ENCODE measurements at regions not wholly inside any gene's neighbourhood (a gene's known extent, or its start where the extent isn't known, plus 50 kb on each side); places are given as distances from the start of the nearest gene placed in this dataset.

DNA sequence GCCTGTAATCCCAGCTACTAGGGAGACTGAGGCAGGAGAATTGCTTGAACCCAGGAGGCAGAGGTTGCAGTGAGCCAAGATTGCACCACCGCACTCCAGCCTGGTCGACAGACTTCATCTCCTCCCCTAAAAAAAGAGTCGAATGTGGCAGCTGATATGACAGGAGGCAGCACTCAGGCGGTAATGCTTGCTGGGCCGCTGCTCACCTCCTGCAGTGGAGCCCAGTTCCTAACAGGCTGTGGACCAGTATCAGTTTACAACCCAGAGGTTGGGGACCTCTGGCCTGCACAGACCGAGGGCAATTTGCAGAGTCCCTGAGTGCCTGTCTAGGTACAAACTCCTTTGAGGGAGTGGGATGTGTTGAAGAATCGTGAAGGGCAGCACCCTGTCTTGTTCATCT is 136.2 kb downstream of the SMAD6 start:
- no peak for TF ChIP-seq CTCF (IDR thresholded peaks at IDR 0.05; ENCODE audit: low read depth, low read length)
- no peaks in the 10 kb centered on the region for H3K9me3 ChIP-seq
- DNase-seq = no peak
- no peaks in the 10 kb centered on the region; the same call in 1 of the 2 replicates for H3K4me1 ChIP-seq
- no peaks in the 10 kb centered on the region for H3K36me3 ChIP-seq
- H3K27me3 ChIP-seq = no peaks in the 10 kb centered on the region
- H3K4me3 ChIP-seq (ENCODE audit: low read depth, low read length) = no peak overlapping the region

- Histone ChIP-seq H3K4me1 (no peaks in the 10 kb centered on the region), H3K9me3 (no peaks in the 10 kb centered on the region), H3K36me3 (no peaks in the 10 kb centered on the region), H3K27me3 (no peaks in the 10 kb centered on the region), H3K4me3 (ENCODE audit: low read depth, low read length) (no peak overlapping the region)
- no peak for DNase-seq
- peak; percentile 76 for TF ChIP-seq CTCF (IDR thresholded peaks at IDR 0.05; ENCODE audit: low read depth, low read length)
These were observed 136.7 kb downstream of the SMAD6 start for GRCh38 chr15:66838671-66839239.

DNA sequence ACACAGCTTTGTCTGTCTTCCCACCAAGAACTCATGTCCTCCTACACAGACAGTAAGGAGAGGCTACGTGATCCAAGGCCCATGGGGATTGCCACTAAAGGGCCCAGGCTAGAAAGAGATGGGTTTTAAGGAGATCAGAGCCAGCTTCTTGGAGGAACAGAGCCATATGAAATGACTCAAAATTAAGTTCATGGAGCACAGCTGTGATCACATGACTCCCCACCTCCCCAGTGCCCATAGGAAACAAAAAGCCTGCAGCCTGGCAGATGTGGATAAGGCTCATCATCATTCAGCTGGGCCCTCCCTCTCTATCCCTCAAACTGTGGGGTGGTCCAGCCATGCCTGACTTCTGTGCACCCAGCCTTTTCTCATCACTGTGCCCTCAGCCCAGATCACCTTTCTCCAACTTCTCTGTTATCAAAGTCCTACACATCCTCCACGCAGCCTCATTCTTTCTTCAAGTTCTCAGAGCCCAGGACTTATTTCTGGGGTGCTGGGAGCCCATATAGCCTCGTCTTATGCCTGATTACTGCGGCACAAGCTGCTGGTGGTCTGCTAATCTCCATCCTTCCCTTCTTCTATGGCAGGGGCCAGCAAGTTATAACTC is 137.6 kb downstream of the SMAD6 start:
- no peaks in the 10 kb centered on the region for H3K27me3 ChIP-seq
- H3K4me1 ChIP-seq = no peaks in the 10 kb centered on the region
- no peak for TF ChIP-seq CTCF (IDR thresholded peaks at IDR 0.05; ENCODE audit: low read depth, low read length)

GRCh38 chr15:66840615-66841390 is 138.8 kb downstream of the SMAD6 start:
- H3K4me1 ChIP-seq = no peaks in the 10 kb centered on the region
- no peak for TF ChIP-seq CTCF (IDR thresholded peaks at IDR 0.05; ENCODE audit: low read depth, low read length)
- DNase-seq = no peak
- H3K27me3 ChIP-seq = no peaks in the 10 kb centered on the region
- no peaks in the 10 kb centered on the region for H3K36me3 ChIP-seq
- H3K9me3 ChIP-seq = no peaks in the 10 kb centered on the region
- H3K4me3 ChIP-seq (ENCODE audit: low read depth, low read length) = no peak overlapping the region

More for the DNA sequence above, 137.6 kb downstream of the SMAD6 start:
- Histone ChIP-seq H3K9me3 (no peaks in the 10 kb centered on the region), H3K4me3 (ENCODE audit: low read depth, low read length) (no peak overlapping the region), H3K36me3 (no peaks in the 10 kb centered on the region)
- no peak for DNase-seq

DNA sequence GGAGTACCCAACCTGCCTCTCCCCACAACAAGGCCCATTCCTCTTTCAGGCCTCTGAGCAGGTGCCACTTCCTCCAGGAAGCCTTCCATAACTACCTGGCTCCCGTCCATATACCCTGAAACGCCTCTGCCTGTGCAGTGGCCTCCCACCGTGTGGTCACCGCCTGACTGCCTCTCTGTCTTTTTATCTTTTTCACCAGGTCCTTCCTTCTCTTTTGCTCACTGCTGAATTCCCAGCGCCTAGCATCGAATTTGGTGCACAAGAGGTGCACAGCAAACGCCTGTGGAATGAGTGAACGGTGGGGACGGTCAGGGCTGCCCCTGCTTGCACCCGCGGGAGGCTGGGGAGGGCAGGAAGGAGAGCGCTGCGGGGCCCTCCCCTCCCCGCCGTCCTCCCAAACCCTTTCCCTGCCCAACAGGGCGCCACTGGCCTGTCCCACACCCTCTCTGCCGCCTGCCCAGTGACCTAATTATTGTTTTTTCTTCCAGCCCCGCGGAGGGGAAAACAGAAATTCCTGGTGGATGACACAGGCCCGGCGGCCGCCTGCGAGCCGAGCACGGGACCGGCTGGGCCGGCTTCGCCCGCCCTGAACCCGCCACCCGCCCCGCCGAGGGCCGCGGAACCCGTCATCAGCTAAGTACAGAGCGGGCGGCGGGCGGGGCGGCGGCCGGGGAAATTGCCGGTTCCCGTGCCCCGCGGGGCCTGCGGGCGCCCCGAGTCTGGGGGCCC is 140.1 kb downstream of the SMAD6 start:
- Histone ChIP-seq H3K27me3 (no peaks in the 10 kb centered on the region), H3K4me3 (ENCODE audit: low read depth, low read length) (peak overlapping the region; percentile 30), H3K4me1 (no peaks in the 10 kb centered on the region), H3K9me3 (no peaks in the 10 kb centered on the region), H3K36me3 (no peaks in the 10 kb centered on the region)
- peak; percentile 54 for DNase-seq
- no peak for TF ChIP-seq CTCF (IDR thresholded peaks at IDR 0.05; ENCODE audit: low read depth, low read length)

Data from BE2C (cell line).